ENCODE measurements at regions not wholly inside any gene's neighbourhood (a gene's known extent, or its start where the extent isn't known, plus 50 kb on each side); places are given as distances from the start of the nearest gene placed in this dataset.

DNA sequence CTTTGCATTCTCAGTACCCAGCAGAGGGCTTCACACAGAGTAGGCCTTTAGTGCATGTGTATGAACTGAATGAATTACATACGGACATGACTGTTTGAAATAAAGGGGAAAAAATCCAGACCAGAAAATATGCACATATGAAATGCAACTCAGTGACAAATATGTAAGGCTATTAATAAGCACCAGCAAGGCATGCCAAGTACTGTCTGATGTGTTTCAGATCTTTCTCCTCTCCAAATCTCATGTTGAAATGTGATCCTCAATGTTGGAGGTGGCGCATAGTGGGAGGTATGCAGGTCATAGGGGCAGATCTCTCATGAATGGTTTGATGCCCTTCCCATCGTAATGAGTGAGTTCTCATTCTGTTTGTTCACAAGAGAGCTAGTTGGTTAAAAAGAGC lies 87.3 kb upstream of the TOMM7 start:
- no peak for DNase-seq

DNA sequence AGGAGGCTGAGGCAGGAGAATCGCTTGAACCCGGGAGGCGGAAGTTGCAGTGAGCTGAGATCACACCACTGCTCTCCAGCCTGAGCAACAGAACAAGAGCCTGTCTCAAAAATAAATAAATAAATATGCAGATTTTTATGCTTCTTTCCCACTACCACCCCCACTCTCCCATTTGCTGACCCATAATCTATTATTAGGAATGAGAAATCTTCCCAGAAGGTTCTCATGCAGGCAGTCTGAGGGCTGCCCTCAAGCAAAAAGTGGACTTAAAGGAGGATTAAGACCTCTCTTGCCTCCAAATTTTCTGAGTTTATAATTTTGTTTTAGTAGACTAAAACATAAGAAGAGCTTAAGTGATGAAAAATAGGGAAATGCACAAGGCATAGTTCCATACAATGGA lies 85.2 kb upstream of the TOMM7 start:
- DNase-seq, result no peak

DNA sequence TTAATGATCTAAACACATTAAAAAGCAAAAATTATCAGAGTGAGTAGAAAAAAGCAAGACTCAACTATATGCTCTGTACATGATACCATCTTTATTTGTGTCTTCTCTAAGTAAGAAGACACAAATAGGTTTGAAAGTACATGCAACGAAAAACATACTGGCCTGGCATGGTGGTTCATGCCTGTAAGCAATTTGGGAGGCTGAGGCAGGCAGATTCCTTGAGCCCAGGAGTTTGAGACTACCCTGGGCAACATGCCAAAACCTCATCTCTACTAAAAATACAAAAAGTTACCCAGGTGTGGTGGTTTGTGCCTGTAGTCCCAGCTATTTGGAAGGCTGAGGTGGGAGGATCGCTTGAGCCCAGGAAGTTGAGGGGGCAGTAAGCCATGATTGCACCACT lies 78.1 kb upstream of the TOMM7 start:
- no peak for DNase-seq

DNA sequence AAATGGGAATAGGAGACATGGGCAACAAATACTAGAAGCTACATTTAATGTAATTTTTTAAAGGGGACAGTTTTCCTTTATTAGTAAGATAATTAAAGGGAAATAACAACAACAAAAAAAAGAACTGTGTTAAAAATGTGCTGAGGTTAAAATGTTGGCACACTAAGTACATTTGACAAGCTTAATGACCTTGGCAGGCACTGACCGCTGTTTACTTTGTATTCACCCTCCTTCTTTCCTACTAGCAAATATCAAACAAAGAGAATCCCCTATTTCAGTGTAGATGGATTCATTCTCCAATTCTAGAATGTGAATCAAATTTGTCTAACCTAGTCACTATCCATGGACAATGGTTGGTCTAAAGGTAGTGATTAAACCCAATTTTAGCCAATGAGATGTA lies 77.5 kb upstream of the TOMM7 start:
- no peak for DNase-seq

DNA sequence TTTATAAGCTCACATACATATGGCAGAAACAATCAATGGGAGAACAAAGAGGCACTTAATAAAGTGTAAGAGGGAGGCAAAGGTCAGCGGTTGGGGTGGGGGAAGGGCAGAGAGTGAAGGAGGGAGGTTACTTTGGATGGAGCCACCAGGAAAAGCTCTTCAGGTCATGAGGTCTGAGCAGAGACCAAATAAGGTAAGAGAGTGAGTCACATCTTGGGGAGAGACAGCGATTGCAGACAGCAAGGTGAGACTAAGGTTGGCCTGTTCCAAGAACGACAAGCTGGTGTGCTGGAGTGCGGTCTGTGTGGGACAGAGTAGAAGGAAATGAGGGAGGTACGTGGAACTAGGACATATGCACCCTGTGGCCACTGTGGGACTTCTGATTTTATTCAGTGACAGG lies 74.3 kb upstream of the TOMM7 start:
- DNase-seq, result no peak

DNA sequence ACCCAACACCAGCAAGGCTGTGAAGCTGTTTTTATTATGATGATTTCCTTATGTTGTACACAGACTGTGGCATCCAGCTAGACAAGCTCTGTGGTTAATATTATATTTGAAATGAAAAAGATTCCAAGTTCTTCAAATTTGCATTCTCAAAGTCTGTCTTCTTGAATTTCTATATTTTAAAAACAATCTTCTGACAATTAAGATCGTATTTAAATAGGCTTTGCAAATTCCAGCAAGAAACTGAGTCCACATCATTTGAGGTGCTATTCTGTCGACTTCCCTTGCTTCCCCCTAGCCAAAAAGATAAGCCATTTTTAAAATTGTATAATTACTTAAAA lies 73.1 kb upstream of the TOMM7 start:
- no peak for DNase-seq

DNA sequence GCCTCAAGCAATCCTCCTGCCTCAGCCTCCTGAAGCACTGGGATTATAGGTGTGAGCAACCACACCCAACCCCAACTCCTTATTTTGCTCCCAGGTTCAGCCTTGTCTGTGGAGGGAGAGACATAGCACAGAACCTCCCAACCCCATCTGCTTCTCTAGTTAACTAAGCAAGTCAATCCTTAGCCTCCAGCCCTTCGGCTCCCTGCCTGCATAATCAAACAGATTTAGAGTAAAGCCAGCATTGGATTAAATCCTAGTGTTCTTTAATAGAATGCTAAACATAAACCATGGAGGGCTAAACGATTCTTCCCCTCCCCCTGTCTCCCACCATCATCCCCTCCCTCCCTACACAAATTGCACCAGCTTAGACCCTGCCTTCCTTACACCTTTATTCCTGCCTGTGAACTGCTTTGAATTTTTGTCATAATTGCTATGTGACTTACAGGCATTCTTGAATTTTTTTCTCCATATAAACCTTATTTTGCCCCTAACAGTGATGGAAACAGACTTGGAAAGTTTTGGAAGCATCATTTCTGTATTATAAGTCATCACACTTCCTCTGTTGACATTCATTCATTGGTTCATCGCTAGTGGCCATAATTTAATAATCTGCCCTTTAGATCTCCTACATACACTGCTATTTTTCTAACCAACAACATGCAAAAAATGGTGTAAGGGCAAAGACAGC lies 72.6 kb upstream of the TOMM7 start:
- DNase-seq, result peak; percentile 50

DNA sequence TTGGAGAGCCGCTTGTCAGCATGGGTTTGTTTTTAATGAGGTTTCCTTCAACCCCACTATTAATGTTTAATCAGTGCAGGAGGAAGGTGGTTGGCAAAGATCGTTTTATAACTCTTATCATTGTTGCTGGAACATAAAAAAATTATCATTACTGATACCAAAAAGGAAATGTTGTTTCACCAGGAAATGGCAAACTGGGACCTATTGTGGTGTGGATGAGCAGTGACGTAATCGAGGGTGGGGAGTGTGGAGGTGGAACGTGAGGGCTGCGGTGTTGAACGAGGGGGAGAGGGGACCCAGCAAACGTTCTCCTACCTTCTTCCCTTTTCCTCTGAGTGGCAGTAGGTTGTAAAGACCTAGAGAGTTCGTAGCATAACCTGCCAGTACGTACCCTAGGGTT lies 71.9 kb upstream of the TOMM7 start:
- no peak for DNase-seq

DNA sequence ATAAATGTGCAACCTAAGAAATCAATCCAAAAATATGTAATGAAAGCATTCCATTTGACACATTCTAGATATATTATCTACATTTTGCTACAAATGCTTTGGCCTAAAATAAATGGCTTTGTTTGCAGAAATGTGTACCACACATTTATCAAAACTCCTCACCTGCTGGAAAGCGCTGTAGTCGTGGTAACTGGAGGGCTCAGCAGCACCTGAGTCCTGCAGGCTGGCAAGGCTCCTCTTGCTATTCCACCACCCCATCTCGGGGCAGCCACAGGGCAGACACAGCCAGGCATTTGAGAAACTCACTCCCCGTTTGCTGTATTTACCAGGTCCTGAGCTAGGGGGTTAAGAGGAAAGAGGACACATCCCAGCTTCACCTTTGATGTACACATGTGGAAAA lies 68.1 kb upstream of the TOMM7 start:
- DNase-seq, result no peak

DNA sequence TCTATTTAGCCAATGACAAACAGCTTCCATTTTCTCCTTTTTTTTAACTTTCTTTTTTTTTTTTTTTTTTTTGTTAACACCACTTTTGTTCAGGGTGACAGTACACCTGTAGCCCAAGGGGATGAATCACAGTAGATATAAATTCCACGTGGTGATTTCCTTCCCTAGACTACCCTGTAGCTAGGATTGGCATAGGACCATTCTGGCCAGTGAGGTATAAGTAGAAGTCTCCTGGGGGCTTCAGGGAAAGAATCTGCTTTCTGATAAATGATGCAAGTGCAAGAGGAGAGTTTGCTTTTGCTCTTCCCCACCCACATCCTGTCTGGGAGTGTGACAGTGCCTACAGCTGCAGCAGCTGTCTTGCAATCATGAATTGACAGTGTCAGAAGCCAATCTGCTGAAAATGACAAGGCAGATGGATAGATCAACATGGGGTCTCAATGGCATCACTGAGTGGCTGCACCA lies 63.2 kb upstream of the TOMM7 start:
- DNase-seq, result peak; percentile 14

DNA sequence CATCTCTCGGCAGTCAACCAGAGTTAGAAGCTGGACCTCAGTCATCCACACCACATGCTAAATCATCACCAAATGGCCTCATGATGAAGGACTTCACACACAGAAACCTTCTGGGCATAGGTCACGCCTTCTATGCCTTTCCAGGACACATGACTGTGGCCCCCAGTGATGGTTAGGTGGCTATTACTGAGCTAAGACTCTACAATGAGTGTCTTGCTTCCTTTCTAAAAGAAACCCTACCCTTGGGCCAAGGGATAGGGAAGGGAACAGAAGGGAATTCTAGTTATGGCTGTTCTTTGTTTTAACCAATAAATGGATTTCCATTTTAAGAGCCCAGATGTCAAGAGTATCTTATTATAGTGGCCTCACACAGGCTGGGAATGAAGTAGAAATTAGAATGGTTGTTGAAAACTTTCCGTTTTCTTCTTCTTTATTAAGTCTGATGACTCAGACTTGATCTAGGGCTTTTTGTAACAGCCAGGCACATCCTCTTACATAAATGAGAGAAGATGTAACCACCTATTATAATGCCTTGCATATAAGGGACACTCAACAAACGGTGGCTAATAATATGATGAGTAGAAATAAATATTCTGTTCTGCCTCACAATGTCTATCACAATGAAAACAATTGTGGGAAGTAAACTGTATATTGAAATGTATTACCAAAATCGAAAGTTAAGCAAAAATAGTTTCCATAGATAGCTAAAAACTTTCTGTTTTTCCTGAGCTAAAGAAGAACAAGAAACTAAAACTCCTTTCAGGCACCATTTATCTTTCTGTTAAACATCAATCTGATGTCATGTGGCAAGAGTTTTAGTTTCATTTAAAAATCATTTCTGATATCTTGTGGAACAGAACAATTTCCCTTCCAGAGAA lies 62.5 kb upstream of the TOMM7 start:
- no peak for DNase-seq

DNA sequence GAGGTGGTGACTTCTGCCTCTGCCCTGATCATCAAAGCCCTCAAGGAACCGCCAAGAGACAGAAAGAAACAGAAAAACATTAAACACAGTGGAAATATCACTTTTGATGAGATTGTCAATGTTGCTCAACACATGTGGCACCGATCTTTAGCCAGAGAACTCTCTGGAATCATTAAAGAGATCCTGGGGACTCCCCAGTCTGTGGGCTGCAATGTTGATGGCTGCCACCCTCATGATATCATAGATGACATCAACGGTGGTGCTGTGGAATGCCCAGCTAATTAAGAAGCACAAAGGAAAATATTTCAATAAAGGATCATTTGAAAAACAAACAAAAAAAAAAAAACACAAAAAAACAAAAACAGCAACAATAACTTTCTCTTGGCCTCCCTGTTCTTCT lies 59.5 kb upstream of the TOMM7 start:
- DNase-seq, result no peak

DNA sequence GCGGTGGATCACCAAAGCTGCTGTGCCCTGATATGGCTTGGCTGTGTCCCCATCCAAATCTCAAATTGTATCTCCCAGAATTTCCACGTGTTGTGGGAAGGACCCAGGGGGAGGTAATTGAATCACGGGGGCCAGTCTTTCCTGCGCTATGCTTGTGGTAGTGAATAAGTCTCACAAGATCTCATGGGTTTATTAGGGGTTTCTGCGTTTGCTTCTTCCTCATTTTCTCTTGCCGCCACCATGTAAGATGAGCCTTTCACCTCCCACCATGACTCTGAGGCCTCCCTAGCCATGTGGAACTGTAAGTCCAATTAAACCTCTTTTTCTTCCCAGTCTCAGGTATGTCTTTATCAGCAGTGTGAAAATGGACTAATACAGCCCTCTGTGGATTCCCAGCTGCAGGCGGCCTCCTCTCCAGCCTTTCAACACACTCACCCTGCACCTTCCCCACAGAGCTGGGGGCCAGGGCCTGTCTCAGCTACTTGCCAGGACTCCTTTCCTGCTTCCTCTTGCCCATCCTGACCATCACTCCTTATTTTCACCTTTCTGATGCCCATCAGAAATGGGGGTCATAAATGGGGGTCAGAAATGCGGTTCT lies 57.2 kb upstream of the TOMM7 start:
- DNase-seq, result no peak

DNA sequence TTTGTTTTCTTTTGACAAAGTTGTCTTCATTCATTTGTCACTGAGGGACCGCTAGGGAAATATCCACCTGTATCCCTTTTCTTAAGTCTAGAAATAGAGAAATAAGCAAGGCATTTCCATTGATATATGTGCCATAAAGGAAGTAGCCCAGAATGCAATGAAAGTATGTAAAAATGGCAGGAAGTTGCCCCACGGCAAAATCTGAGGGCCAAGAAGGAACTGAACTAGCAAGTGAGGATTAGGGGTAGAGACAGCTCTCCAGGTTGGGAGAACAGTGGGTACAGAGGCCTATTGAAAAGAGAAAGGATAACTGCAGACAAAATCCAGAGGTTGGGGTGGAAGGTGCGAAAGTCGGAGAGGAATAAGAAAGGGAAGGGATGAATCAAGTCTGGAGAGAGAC lies 56.6 kb upstream of the TOMM7 start:
- no peak for DNase-seq

DNA sequence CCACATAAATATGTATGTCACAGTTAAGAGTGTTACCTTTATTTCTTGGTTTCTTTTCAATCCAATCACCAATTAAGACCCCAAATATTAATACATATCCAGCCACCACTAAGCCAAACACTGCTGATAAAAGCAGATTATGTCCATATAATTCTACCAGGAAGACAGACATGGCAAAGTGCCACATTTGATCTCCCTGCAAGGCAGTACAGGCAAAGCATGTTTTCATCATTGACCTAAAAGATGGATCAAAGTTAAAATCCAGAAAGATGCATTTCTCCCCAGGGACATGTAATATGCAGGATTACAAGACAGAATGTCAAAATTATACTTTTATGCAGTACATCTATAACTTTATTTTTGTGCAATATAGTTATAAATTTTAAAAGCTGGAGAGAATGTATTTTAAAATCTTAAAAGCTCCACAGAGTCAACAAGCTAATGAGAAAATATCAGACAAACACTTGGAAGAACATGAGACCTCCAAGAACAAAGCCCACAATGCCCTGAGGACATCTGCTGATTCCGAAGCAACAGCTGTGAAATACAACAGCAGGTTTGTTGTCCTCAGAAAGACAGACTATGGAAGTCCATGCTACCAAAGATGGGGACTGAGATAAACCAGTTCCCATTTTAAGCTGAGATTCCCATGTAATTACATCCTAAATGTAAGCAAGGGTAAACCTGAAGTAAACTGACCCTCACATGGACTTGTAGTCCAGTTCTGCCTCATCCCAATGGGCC lies 54.5 kb upstream of the TOMM7 start:
- DNase-seq, result no peak

DNA sequence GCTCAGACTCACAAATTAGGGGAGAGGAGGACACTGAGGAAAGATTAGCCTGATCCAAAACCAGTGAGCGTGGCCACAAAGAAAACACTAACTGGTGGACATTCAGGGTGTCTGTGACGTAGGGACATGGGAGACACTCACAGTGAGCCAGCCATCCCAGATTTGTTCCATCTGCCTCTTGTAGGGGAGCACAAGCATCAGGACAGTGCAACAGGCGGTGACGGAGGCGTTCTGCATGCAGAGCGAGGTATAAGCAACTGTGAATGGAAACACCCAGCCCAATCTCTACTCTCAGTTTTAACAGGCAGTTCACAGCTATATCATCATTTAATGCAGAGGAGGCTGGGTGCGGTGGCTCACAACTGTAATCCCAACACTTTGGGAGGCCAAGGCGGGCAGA lies 52.8 kb upstream of the TOMM7 start:
- DNase-seq, result no peak

DNA sequence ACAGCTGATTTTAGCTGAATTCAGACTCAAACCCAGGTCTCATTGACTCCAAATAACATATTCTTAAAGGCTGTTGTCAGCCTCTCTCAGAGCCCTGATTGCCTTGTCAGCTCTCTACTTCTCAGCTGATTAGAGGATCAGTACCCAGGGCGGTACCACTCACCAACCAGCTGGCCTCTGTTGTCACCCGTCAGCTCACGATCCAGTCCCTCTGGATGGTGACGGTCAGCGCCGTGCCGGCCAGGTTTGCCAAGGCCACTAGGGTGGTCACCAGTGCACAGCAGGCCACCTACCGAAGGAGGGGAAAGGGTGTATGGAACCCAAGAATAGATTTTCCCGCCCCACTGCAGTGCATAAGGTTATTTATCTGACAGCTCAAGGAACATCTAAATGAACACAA lies 52.3 kb upstream of the TOMM7 start:
- no peak for DNase-seq

All from fibroblast of skin of scalp (primary cell).